HG03558 (cell line): ENCODE measurements at regions not wholly inside any gene's neighbourhood (a gene's known extent, or its start where the extent isn't known, plus 50 kb on each side); places are given as distances from the start of the nearest gene placed in this dataset.
"Not testable (repeated sequence)": the region's sequence is repeated elsewhere in the genome, so short reads cannot be mapped to it uniquely, and the experiment has no call there.

ENCODE experiments used
- ATAC-seq: cut with Tn5 transposase; IDR thresholded peaks from one replicate; pipeline ENCODE4 v1.9.1; 2021; ENCODE audit warnings: moderate number of reproducible peaks; ENCODE audit not compliant: unreplicated experiment; ENCODE audit errors: extremely low read depth

GRCh38 chr3:181362378-181362777, 349.3 kb upstream of the SOX2 start:
- ATAC-seq, result no peak

DNA sequence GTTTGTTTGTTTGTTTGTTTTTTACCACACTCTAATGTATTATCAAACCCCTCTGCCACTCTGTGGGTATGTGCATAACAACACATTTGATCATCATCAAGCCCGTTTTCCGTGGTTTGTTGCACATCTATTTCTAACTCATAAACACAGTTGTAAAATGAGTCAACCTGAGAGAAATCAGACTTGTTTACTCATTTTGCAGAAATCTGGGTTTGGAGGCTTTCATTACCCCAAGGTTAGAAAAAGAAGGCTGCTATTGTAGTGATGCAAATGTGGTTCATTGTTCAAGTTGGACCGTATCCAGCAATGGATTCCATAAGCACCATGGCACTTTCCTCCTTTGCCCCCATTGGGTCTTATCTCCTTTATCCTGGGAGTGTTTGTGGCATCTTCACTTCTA, 353.2 kb upstream of the SOX2 start:
- peak; percentile 47 for ATAC-seq

GRCh38 chr3:181358060-181358459, 353.7 kb upstream of the SOX2 start:
- ATAC-seq, result no peak

GRCh38 chr3:181354140-181354539, 357.6 kb upstream of the SOX2 start:
- no peak for ATAC-seq

- ATAC-seq, result no peak
These were observed 354.8 kb upstream of the DNAJC19 start for GRCh38 chr3:181344331-181344730.

DNA sequence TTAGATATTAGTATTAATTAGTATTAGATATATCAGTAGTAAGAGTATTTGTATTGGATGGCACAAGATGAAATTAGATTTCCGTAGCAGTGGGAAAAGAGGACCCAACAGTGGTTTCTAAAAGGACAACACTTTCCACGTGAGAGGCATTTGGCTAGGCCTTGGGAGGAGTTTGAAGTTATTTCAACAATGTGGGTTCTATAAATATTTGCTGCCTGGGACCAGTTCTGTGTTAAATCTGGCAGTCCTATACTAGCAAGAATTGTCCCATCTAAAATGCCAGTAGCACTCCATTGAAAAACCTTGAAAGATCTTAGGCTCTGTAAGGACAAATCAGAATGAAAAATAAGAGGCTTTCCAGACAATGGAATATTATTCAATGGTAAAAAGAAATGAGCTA, 347.1 kb upstream of the DNAJC19 start:
- no peak for ATAC-seq

DNA sequence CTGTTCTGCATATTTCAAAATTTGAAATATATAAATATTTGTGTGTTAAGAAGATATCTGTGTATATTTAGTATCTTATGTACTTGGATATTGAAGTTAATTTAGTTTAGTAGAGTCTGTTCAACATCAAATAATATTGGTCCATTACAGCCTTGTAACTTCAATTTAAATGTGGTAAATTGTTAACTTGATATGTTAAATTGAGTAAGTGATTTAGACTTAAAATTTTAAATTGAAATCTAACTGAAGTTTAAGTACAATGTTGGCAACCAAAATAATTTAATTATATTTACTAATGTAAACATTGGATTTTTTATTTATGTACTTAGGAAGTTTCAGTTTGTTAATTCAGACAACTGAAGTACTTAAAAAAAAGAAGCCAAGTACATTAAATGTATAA, 343.9 kb upstream of the DNAJC19 start:
- no peak for ATAC-seq

- ATAC-seq, result no peak
These were observed 341.5 kb upstream of the DNAJC19 start for GRCh38 chr3:181330821-181331563.

DNA sequence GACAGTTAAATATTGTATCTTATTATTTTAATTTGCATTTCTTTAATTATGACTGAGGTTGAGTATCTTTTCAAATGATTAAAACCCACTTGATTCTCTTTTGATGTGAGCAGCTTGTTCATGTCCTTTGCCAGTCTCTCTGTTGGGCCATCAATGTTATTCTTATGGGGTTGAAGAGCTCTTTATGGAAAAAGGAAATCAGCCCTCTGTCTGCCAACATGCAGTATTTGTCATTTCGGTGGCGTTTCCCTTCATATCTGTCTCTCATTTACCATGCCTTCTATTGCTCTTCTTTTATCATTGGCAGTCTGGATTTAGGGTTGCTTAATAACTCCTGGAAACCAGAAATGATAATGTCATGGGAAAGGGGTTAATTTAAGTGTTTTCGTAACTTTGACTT, 340.7 kb upstream of the DNAJC19 start:
- no peak for ATAC-seq

- no peak for ATAC-seq
These were observed 339.5 kb upstream of the DNAJC19 start for GRCh38 chr3:181329024-181329423.

DNA sequence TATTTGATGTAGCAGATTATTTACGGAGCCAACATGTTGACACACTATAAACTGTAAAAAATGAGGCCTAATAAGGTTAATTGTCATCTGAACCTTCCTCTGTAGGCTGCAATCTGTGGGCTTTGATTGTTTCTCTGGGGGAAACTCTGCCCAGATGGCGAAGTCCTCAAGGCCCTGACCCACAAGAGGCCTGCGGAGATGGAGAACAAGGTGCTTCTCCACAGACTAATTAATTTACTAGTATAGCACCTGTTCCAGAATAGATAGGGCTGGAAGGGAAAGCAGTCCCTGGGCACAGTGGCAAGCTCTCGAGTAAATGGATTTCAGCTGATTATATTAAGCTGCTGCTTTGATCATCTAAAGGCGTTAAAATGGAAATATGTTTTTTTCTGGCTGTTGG, 338.8 kb upstream of the DNAJC19 start:
- no peak for ATAC-seq

DNA sequence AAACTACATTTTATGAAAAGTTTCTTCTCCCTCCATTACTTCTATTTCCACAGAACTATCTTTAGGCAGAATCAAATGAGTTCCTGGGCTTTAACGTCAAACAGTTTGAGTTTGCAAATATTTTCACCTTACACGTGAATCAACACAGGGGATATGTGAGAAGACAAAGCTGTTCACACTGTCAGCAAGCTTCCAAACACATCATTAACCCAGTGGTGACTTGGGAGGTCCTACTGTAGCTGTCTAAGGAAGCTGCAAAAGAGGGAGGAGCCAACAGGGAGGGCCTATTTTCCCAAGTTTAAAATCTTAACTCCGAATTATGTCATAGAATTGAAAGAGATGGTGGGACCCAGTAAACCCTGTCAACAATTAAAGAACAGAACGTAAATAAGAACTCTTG, 337.8 kb upstream of the DNAJC19 start:
- no peak for ATAC-seq

GRCh38 chr3:181326637-181327223, 337.2 kb upstream of the DNAJC19 start:
- ATAC-seq, result peak; percentile 52

GRCh38 chr3:181324516-181324915, 335.0 kb upstream of the DNAJC19 start:
- ATAC-seq, result not testable (repeated sequence)

DNA sequence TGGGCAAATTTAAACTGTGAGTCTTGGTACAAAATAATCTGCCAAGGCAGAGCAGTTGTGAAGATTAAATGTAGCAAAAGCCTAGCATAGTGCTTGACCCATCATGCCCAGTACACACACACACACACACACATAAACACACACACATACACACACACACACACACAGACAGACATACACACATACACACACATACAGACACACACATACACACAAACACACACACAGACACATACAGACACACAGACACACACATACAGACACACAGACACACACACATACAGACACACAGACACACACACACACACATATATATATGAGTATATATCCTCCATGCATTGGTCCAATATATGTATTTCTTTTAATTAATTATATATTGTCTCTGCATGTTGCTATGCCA, 328.8 kb upstream of the DNAJC19 start:
- ATAC-seq, result no peak

DNA sequence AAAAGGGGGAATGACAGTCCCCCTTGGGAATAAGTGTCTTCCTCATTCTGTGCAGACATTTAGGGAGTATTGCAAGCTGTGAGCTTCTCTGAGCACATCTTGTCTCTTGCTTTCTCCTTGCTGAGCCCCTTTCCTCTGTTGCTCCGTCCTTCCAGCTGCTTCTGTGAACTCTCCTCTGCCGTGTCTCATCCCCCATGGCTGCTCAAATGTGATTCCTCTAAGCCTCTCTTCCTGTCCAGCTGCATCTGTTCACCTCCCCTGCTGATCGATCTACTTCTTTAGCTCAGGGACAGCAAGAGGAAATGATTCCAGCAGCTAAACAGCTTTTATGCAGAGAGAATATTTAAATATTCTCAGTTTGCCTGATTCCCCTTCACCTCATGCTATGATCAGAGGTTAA, 328.0 kb upstream of the DNAJC19 start:
- no peak for ATAC-seq

DNA sequence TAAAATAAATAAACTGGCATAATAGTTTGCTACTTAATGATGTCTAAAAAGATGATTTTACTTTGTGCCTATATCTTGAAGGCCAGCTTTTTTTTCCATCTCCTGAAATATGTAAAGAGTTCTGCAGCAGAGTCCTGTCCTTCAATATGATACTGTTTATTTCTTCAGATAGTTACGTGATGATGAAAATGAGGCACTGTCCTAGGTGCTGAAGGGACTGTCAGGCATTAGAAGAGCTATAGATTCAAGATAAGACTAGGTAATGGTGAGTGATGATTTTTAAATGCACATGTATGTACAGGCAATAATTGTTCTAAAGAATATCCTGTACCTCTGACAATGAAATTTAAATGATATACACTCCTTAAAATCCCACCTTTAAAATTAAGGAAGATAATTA, 326.9 kb upstream of the DNAJC19 start:
- ATAC-seq, result no peak

DNA sequence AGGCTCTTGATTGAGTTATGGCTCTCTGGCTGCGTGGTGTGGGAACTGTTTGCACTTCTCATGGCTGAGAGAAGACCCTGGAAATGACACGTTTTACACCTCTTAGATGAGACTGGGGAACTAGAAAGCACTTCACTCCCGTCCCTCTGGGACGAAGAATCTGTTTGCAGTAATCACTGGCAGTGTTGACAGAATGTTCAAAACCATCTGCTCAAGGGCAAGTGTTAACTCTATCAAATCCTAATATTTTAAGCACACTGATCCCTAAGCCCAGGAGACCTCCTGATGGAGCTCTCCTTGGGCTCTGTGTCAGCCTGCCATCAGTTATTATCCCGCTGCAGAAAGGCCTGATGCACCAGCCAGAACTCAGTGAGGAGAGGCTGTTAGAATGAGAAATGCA, 323.8 kb upstream of the DNAJC19 start:
- no peak for ATAC-seq

DNA sequence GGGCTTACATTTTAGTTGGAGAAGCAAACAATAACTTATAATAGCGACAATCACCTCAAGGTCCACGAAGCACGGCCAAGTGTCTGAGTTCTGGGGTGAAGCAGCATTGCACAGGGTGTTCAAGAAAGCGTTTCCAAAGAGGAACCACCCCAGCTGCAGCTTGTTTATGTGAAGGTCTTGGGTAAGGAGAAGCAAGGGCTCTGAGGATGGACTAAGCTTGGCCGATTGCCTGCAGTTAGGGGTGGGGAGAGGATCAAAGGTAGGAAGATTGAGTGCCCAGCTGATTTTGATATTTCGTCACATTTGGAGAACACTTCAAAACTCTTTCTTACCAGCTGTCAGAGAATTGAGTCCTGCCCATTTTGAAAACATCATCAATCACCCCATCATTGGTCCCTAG, 321.6 kb upstream of the DNAJC19 start:
- no peak for ATAC-seq

DNA sequence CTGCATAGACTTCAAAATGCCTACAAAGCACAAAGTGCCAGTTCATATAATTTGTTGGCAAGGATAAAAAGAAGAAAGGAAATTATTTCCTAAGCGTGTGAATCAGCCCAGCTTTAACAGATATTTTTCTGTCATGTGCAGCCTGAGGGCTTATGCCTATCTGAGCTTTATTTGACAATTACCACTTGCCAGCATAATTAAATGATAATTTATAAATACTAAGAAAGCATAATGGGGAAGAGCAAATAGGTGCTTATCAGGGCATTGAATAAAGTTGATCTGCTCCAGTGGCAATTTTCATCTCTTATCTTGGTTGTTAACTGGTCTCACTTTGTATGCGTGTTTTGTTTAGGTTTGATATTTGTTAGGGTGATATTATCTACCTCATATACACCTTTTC, 313.4 kb upstream of the DNAJC19 start:
- no peak for ATAC-seq

- ATAC-seq, result no peak
These were observed 310.5 kb upstream of the DNAJC19 start for GRCh38 chr3:181300033-181300432.

- ATAC-seq, result no peak
These were observed 308.9 kb upstream of the DNAJC19 start for GRCh38 chr3:181298421-181298820.
